ENCODE measurements at regions not wholly inside any gene's neighbourhood (a gene's known extent, or its start where the extent isn't known, plus 50 kb on each side); places are given as distances from the start of the nearest gene placed in this dataset.
"Not testable (repeated sequence)": the region's sequence is repeated elsewhere in the genome, so short reads cannot be mapped to it uniquely, and the experiment has no call there.

DNA sequence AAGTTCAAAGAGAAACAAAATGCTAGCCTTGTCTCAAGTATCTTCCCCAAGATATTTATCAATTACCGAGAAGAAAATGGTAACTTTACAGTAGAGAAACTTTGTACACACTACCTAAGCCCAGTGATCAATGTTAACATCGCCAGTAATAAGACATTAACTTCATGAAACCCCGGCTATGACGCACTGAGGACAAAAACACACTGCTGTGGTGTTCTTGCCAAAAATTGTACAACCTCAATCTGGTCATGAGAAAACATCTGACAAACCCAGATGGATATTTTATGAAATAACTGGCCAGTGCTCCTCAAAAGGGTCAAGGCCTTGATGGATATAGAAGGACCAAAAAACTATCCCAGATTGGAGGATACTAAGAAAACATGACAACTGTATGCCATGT, 85.5 kb upstream of the DTNBP1 start:
- DNase-seq = no peak
- no peak overlapping the region for H3K4me3 Mint-ChIP-seq
- no peak overlapping the region for H3K27ac Mint-ChIP-seq
- H3K36me3 Mint-ChIP-seq = peaks cover 0 to 4% (median 0%) of the 10 kb centered on the region in 3 donors
- H3K27me3 Mint-ChIP-seq (ENCODE audit: low read depth in 3 of 3) = peaks cover 0 to 7% (median 2%) of the 10 kb centered on the region in 3 donors
- H3K9me3 Mint-ChIP-seq = peaks cover 0 to 2% (median 0%) of the 10 kb centered on the region in 6 donors
- no peaks in the 10 kb centered on the region for H3K4me1 Mint-ChIP-seq

DNA sequence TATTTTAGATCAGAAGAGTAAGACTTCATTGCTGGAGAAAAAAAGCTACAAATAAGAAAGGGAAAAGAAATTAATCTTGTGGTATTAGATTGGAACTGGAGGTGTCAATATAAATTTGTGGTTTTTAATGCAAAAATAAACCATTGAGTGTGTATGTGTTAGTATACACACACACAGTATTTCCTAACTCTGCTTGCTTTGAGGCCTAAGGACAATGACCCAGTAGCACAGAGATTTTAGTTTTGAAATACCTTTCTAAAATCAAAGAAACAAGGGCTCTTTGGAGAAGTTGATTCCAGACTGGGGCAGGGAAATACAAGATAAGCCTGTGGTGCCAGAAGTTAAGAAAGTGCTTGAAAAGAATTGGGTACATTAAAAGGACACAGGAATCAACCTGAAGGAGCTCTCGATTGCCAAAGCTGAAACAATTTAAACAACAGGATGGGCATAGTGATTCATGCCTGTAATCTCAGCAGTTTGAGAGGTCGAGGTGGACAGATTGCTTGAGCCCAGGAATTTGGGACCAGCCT, 84.6 kb upstream of the DTNBP1 start:
- no peak overlapping the region for H3K4me3 Mint-ChIP-seq
- H3K4me1 Mint-ChIP-seq = no peaks in the 10 kb centered on the region
- H3K27me3 Mint-ChIP-seq (ENCODE audit: low read depth in 3 of 3) = peaks cover 0 to 7% (median 2%) of the 10 kb centered on the region in 3 donors
- no peak overlapping the region for H3K27ac Mint-ChIP-seq
- H3K36me3 Mint-ChIP-seq = peaks cover 0 to 4% (median 0%) of the 10 kb centered on the region in 3 donors
- H3K9me3 Mint-ChIP-seq = peaks cover 0 to 2% (median 0%) of the 10 kb centered on the region in 6 donors
- DNase-seq = no peak

GRCh38 chr6:15745781-15746180, 83.0 kb upstream of the DTNBP1 start:
- H3K27me3 Mint-ChIP-seq (ENCODE audit: low read depth in 3 of 3) = peaks cover 0 to 10% (median 2%) of the 10 kb centered on the region in 3 donors
- H3K9me3 Mint-ChIP-seq = peaks cover 0 to 4% (median 0%) of the 10 kb centered on the region in 6 donors
- H3K4me3 Mint-ChIP-seq = no peak overlapping the region
- DNase-seq = no peak
- H3K27ac Mint-ChIP-seq = no peak overlapping the region
- peaks cover 0 to 4% (median 0%) of the 10 kb centered on the region in 3 donors for H3K36me3 Mint-ChIP-seq
- H3K4me1 Mint-ChIP-seq = no peaks in the 10 kb centered on the region

DNA sequence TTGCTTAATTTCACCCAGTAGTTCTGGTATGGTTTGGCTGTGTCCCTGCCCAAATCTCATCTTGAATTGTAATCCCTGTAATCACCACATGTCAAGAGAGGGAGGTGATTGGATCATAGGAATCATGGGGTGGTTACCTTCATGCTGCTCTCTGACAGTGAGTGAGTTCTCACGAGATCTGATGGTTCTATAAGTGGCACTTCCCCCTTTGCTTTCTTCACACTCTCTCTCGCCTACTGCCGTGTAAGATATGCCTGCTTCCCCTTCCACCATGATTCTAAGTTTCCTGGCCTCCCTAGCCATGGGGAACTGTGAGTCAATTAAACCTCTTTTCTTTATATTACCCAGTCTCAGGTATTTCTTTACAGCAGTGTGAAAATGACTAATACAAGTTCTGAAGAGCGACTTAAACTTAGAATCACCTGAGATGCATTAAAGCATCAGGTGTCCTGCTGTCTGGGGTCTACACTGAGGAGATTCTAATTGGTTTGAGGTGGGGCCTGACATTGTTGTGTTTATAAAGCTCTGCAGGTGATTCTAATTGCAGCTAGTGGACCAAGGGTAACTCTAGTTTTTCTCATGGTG, 82.1 kb upstream of the DTNBP1 start:
- Mint-ChIP-seq H3K27me3 (ENCODE audit: low read depth in 3 of 3) (peaks cover 0 to 10% (median 2%) of the 10 kb centered on the region in 3 donors), H3K9me3 (peaks cover 0 to 4% (median 0%) of the 10 kb centered on the region in 6 donors), H3K4me3 (no peak overlapping the region), H3K4me1 (no peaks in the 10 kb centered on the region), H3K36me3 (peaks cover 0 to 4% (median 0%) of the 10 kb centered on the region in 3 donors), H3K27ac (no peak overlapping the region)
- no peak for DNase-seq

- H3K36me3 Mint-ChIP-seq, H3K4me3 Mint-ChIP-seq, H3K4me1 Mint-ChIP-seq, DNase-seq, H3K9me3 Mint-ChIP-seq, H3K27ac Mint-ChIP-seq: not testable (repeated sequence)
- peaks cover 0 to 10% (median 2%) of the 10 kb centered on the region in 3 donors for H3K27me3 Mint-ChIP-seq (ENCODE audit: low read depth in 3 of 3)
Observed at GRCh38 chr6:15742013-15742412, 79.2 kb upstream of the DTNBP1 start.

- DNase-seq = no peak
- Mint-ChIP-seq H3K27me3 (ENCODE audit: low read depth in 3 of 3) (peaks cover 0 to 7% (median 2%) of the 10 kb centered on the region in 3 donors), H3K4me3 (no peak overlapping the region), H3K9me3 (peaks cover 0 to 4% (median 0%) of the 10 kb centered on the region in 6 donors), H3K4me1 (no peaks in the 10 kb centered on the region), H3K27ac (no peak overlapping the region), H3K36me3 (peaks cover 0 to 4% (median 0%) of the 10 kb centered on the region in 3 donors)
Observed at GRCh38 chr6:15741405-15741804, 78.6 kb upstream of the DTNBP1 start.

DNA sequence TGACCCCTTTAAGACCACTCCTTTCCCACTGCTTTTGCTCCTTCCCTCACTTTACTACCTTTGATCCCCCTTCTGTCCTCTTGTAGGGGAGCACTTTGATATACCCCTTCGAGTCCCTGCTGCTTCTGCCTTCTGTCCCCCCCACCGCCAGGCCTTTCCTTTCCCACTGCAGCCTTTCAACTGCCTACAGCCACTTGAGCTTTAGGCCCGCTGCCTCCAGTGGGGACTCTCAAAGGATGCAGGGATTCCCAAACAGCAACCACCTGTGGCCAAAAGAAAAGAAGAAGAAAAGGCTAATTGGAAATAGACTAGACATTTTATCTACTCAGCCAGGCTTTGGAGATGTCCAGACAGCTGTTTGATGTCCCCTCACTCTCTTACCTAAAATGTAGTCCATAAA, 77.0 kb upstream of the DTNBP1 start:
- Mint-ChIP-seq H3K4me1 (no peaks in the 10 kb centered on the region), H3K27me3 (ENCODE audit: low read depth in 3 of 3) (peaks cover 0 to 5% (median 2%) of the 10 kb centered on the region in 3 donors), H3K9me3 (peaks cover 0 to 3% (median 0%) of the 10 kb centered on the region in 6 donors), H3K4me3 (no peak overlapping the region), H3K27ac (no peak overlapping the region), H3K36me3 (no peaks in the 10 kb centered on the region)
- no peak for DNase-seq

DNA sequence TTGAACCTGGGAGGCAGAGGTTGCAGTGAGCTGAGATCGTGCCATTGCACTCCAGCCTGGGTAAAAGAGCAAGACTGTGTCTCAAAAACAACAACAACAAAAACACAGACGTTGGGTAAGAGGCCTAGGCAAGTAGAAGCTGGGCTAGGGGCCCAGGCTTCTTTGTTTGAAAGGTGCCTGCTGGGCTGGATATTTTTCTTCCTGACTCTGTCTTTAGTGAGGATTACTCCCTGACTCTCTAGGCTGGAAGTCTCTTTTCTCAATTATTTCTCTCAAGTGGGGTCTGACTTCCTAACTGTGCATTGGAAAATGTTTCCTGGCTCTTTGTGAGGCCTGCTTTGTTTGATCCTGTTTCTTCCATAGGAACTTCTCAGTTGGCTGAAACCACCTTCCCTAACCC, 76.5 kb upstream of the DTNBP1 start:
- peaks cover 0 to 3% (median 0%) of the 10 kb centered on the region in 6 donors for H3K9me3 Mint-ChIP-seq
- H3K27me3 Mint-ChIP-seq (ENCODE audit: low read depth in 3 of 3) = peaks cover 0 to 5% (median 2%) of the 10 kb centered on the region in 3 donors
- H3K4me3 Mint-ChIP-seq = no peak overlapping the region
- no peak overlapping the region for H3K27ac Mint-ChIP-seq
- H3K36me3 Mint-ChIP-seq = no peaks in the 10 kb centered on the region
- DNase-seq = no peak
- no peaks in the 10 kb centered on the region for H3K4me1 Mint-ChIP-seq

GRCh38 chr6:15738195-15738594, 75.4 kb upstream of the DTNBP1 start:
- H3K27me3 Mint-ChIP-seq (ENCODE audit: low read depth in 3 of 3); H3K9me3 Mint-ChIP-seq; DNase-seq; H3K4me1 Mint-ChIP-seq; H3K27ac Mint-ChIP-seq; H3K4me3 Mint-ChIP-seq; H3K36me3 Mint-ChIP-seq: not testable (repeated sequence)

GRCh38 chr6:15736297-15736696, 73.5 kb upstream of the DTNBP1 start:
- H3K36me3 Mint-ChIP-seq = no peaks in the 10 kb centered on the region
- no peaks in the 10 kb centered on the region for H3K9me3 Mint-ChIP-seq
- no peaks in the 10 kb centered on the region for H3K4me1 Mint-ChIP-seq
- H3K4me3 Mint-ChIP-seq = no peak overlapping the region
- H3K27me3 Mint-ChIP-seq (ENCODE audit: low read depth in 3 of 3) = no peaks in the 10 kb centered on the region
- no peak overlapping the region for H3K27ac Mint-ChIP-seq
- no peak for DNase-seq

DNA sequence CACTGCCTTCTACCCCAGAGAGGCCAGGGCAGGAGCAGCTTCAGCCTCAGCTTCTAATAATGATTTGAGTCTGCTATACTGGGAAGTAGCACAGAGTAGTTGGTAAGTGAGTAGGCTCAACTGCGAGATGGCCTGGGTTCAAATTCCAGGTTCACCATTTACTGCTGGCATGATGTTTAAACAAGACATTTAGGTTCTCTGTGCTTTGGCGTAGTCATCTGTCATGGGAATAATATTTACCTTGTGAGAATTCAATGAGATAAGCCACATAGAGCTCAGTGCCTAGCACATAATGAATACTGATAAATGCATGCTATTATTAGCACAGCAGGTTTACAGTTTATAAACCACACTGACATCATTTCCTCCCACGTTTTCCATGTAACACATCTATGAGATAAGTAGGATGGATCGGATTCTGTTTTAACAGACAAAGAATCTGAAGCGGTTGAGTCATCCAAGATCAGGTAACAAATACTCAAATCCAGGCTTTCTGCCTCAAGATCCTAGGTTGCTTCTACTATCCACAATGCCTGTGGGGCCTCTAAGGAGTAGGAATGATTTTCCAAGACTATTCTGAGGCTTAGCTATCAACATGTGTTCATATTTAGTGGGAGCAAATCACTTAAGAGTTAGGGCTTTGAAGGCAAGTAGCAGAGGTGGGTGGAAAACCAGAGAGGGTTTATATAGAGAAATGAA, 72.9 kb upstream of the DTNBP1 start:
- no peaks in the 10 kb centered on the region for H3K36me3 Mint-ChIP-seq
- H3K4me3 Mint-ChIP-seq = no peak overlapping the region
- H3K27me3 Mint-ChIP-seq (ENCODE audit: low read depth in 3 of 3) = peaks cover 0 to 4% (median 2%) of the 10 kb centered on the region in 3 donors
- no peaks in the 10 kb centered on the region for H3K4me1 Mint-ChIP-seq
- H3K9me3 Mint-ChIP-seq = no peaks in the 10 kb centered on the region
- H3K27ac Mint-ChIP-seq = no peak overlapping the region
- DNase-seq = no peak

- no peaks in the 10 kb centered on the region for H3K4me1 Mint-ChIP-seq
- no peaks in the 10 kb centered on the region for H3K36me3 Mint-ChIP-seq
- DNase-seq = no peak
- no peak overlapping the region for H3K4me3 Mint-ChIP-seq
- no peak overlapping the region for H3K27ac Mint-ChIP-seq
- H3K9me3 Mint-ChIP-seq = no peaks in the 10 kb centered on the region
- H3K27me3 Mint-ChIP-seq (ENCODE audit: low read depth in 3 of 3) = peaks cover 0 to 5% (median 2%) of the 10 kb centered on the region in 3 donors
Observed at GRCh38 chr6:15734118-15734897, 71.5 kb upstream of the DTNBP1 start.

DNA sequence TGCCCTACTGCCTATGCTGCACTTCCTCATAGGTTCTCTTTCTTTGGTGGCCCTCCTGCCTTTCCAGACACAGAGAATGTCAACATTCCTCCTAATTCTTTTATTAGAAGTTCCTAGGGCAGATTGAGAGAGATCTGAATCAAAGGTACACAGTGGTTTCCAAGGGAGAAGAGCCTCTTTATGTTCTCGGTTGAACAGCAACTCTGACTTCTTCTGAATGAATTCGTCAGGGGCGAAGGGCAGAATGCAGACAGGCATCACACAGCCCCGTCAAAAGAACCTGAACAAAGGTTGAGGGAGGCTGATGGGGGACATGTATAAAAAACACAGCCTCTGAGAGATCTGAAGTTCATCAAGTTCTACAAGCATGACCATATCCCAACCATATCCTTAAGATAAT, 68.1 kb upstream of the DTNBP1 start:
- Mint-ChIP-seq H3K36me3 (no peaks in the 10 kb centered on the region), H3K9me3 (no peaks in the 10 kb centered on the region), H3K27me3 (ENCODE audit: low read depth in 3 of 3) (peaks cover 0 to 5% (median 4%) of the 10 kb centered on the region in 3 donors), H3K27ac (no peak overlapping the region), H3K4me3 (no peak overlapping the region), H3K4me1 (no peaks in the 10 kb centered on the region)
- DNase-seq = no peak

GRCh38 chr6:15730442-15730841, 67.6 kb upstream of the DTNBP1 start:
- H3K27ac Mint-ChIP-seq = no peak overlapping the region
- no peaks in the 10 kb centered on the region for H3K4me1 Mint-ChIP-seq
- H3K27me3 Mint-ChIP-seq (ENCODE audit: low read depth in 3 of 3) = peaks cover 0 to 5% (median 4%) of the 10 kb centered on the region in 3 donors
- no peak for DNase-seq
- no peak overlapping the region for H3K4me3 Mint-ChIP-seq
- no peaks in the 10 kb centered on the region for H3K9me3 Mint-ChIP-seq
- H3K36me3 Mint-ChIP-seq = no peaks in the 10 kb centered on the region
